Tibial nerve (tissue), 4 donors: ENCODE measurements at regions not wholly inside any gene's neighbourhood (a gene's known extent, or its start where the extent isn't known, plus 50 kb on each side); places are given as distances from the start of the nearest gene placed in this dataset.

Source experiments
- DNase-seq, 2 donors: peaks; one replicate each; pipeline ENCODE4 v3.0.0-alpha.2; 2019; ENCODE audit warnings: low spot score in 2 of 2
- H3K27ac ChIP-seq, 4 donors: fragments of 200-600 bp; sonication (generic) in 3 of 4; one replicate each; pipeline ENCODE4 v1.5.1; 2017 to 2019; ENCODE audit warnings: mild to moderate bottlenecking in 1 of 4
- H3K27me3 ChIP-seq, 2 donors: fragments of 200-600 bp; sonication (generic) in 1 of 2; one replicate each; pipeline versions ENCODE4 v1.5.1 to v1.6.0; 2017 to 2019
- H3K36me3 ChIP-seq, 3 donors: fragments of 200-600 bp; sonication (generic); one replicate each; pipeline ENCODE4 v1.5.1; 2018 to 2019
- H3K4me1 ChIP-seq, 4 donors: fragments of 200-600 bp; sonication (generic) in 3 of 4; one replicate each; pipeline ENCODE4 v1.5.1; 2017 to 2019
- H3K4me3 ChIP-seq, 4 donors: fragments of 200-600 bp; sonication (generic) in 3 of 4; one replicate each; pipeline ENCODE4 v1.5.1; 2017 to 2019; ENCODE audit warnings: mild to moderate bottlenecking in 1 of 4, moderate library complexity in 1 of 4
- H3K9me3 ChIP-seq, 4 donors: fragments of 200-600 bp; sonication (generic) in 3 of 4; one replicate each; pipeline ENCODE4 v1.5.1; 2017 to 2019
- EP300 ChIP-seq, 2 donors: sonication (generic); formaldehyde crosslinking; IDR thresholded peaks; one replicate each; pipeline ENCODE4 v1.6.1; 2017; ENCODE audit warnings: antibody characterized with exemption in 2 of 2, mild to moderate bottlenecking in 1 of 2
- POLR2A ChIP-seq, 2 donors: fragments of 450-650 bp; IDR thresholded peaks; one replicate each; pipeline ENCODE4 v1.6.1; 2017; ENCODE audit warnings: antibody characterized with exemption in 2 of 2, mild to moderate bottlenecking in 2 of 2, moderate library complexity in 2 of 2
- WGBS, 2 donors: methylation state at CpG; one replicate each; pipeline ENCODE4 v1.1.5; 2018; 5-methylcytosine and 5-hydroxymethylcytosine counted together
- TF ChIP-seq, protein P1 (sequence below), 5 experiments: fragments of 200-600 bp in 3 of 5; fragments of 450-650 bp in 2 of 5; sonication (generic) in 3 of 5; IDR thresholded peaks; one replicate each; pipeline ENCODE4 v1.5.1; 2016 to 2019; ENCODE audit warnings: antibody characterized with exemption in 5 of 5, mild to moderate bottlenecking in 3 of 5, moderate library complexity in 2 of 5

- no peak for DNase-seq
- TF ChIP-seq POLR2A (IDR thresholded peaks at IDR 0.05): no peak
- TF ChIP-seq, protein P1, sequence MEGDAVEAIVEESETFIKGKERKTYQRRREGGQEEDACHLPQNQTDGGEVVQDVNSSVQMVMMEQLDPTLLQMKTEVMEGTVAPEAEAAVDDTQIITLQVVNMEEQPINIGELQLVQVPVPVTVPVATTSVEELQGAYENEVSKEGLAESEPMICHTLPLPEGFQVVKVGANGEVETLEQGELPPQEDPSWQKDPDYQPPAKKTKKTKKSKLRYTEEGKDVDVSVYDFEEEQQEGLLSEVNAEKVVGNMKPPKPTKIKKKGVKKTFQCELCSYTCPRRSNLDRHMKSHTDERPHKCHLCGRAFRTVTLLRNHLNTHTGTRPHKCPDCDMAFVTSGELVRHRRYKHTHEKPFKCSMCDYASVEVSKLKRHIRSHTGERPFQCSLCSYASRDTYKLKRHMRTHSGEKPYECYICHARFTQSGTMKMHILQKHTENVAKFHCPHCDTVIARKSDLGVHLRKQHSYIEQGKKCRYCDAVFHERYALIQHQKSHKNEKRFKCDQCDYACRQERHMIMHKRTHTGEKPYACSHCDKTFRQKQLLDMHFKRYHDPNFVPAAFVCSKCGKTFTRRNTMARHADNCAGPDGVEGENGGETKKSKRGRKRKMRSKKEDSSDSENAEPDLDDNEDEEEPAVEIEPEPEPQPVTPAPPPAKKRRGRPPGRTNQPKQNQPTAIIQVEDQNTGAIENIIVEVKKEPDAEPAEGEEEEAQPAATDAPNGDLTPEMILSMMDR (IDR thresholded peaks at IDR 0.05): no peak
- no peak for TF ChIP-seq EP300 (IDR thresholded peaks at IDR 0.05)
- H3K4me1 ChIP-seq: no peaks in the 10 kb centered on the region
- H3K9me3 ChIP-seq: no peaks in the 10 kb centered on the region
- 91 to 94% methylated on average over 4 of the region's 4 CpGs for WGBS, 2 donors
- no peaks in the 10 kb centered on the region for H3K36me3 ChIP-seq
- no peak overlapping the region for H3K4me3 ChIP-seq
- no peak overlapping the region for H3K27ac ChIP-seq
- no peaks in the 10 kb centered on the region for H3K27me3 ChIP-seq
Observed at GRCh38 chr15:96073908-96074307, 256.6 kb upstream of the NR2F2 start.

GRCh38 chr15:96075895-96076294 lies 254.6 kb upstream of the NR2F2 start:
- no peak overlapping the region for H3K4me3 ChIP-seq
- no peaks in the 10 kb centered on the region for H3K27me3 ChIP-seq
- H3K36me3 ChIP-seq: no peaks in the 10 kb centered on the region
- TF ChIP-seq POLR2A (IDR thresholded peaks at IDR 0.05) (no peak), EP300 (IDR thresholded peaks at IDR 0.05) (no peak)
- TF ChIP-seq, protein P1 (IDR thresholded peaks at IDR 0.05): no peak
- H3K9me3 ChIP-seq: no peaks in the 10 kb centered on the region
- WGBS, 2 donors: 77 to 89% methylated on average over 2 of the region's 2 CpGs
- H3K4me1 ChIP-seq: no peaks in the 10 kb centered on the region
- H3K27ac ChIP-seq: no peak overlapping the region
- DNase-seq: no peak

GRCh38 chr15:96076350-96076749 lies 254.2 kb upstream of the NR2F2 start:
- Histone ChIP-seq H3K27ac (no peak overlapping the region), H3K27me3 (no peaks in the 10 kb centered on the region), H3K36me3 (no peaks in the 10 kb centered on the region), H3K9me3 (no peaks in the 10 kb centered on the region), H3K4me1 (no peaks in the 10 kb centered on the region), H3K4me3 (no peak overlapping the region)
- 91 to 92% methylated on average over 6 of the region's 6 CpGs for WGBS, 2 donors
- no peak for DNase-seq
- TF ChIP-seq POLR2A (IDR thresholded peaks at IDR 0.05) (no peak), EP300 (IDR thresholded peaks at IDR 0.05) (no peak)
- TF ChIP-seq, protein P1 (IDR thresholded peaks at IDR 0.05): no peak

- WGBS, 2 donors: 91 to 92% methylated on average over 4 of the region's 4 CpGs
- TF ChIP-seq, protein P1 (IDR thresholded peaks at IDR 0.05): no peak
- TF ChIP-seq POLR2A (IDR thresholded peaks at IDR 0.05): no peak
- no peak for TF ChIP-seq EP300 (IDR thresholded peaks at IDR 0.05)
- H3K27me3 ChIP-seq: no peaks in the 10 kb centered on the region
Observed at GRCh38 chr15:96079041-96079440, 251.5 kb upstream of the NR2F2 start.

DNA sequence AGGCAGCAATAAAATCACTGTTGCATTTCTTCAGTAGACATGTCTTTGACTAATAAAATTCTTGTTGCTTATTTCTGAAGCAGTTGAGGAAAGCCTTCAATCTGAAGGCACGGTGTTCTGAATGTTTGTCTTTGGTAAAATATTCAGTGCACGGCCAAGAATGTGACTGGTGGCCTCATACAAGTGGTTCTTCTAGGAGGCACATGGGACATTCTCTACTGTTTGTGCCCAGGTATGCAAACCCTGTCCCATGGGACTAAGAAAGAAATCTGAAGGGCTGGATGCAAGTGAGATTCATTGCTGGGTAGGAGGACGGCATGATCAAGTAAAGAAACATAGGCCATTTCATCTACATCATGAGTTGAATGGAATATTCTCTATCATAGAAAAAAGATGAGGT lies 250.6 kb upstream of the NR2F2 start:
- WGBS, 2 donors: 82 to 84% methylated on average over 3 of the region's 3 CpGs
- no peak for DNase-seq
- TF ChIP-seq, protein P1 (IDR thresholded peaks at IDR 0.05): no peak
- TF ChIP-seq EP300 (IDR thresholded peaks at IDR 0.05): no peak
- no peak for TF ChIP-seq POLR2A (IDR thresholded peaks at IDR 0.05)

More at GRCh38 chr15:96079041-96079440, 251.5 kb upstream of the NR2F2 start:
- Histone ChIP-seq H3K27ac (no peak overlapping the region), H3K9me3 (no peaks in the 10 kb centered on the region), H3K36me3 (peaks cover 0 to 12% (median 0%) of the 10 kb centered on the region in 3 donors), H3K4me3 (no peak overlapping the region), H3K4me1 (no peaks in the 10 kb centered on the region)
- DNase-seq: no peak

More for the DNA sequence above, 250.6 kb upstream of the NR2F2 start:
- H3K36me3 ChIP-seq: peaks cover 0 to 13% (median 0%) of the 10 kb centered on the region in 3 donors
- no peaks in the 10 kb centered on the region for H3K27me3 ChIP-seq
- H3K4me3 ChIP-seq: no peak overlapping the region
- H3K4me1 ChIP-seq: no peaks in the 10 kb centered on the region
- H3K9me3 ChIP-seq: no peaks in the 10 kb centered on the region
- no peak overlapping the region for H3K27ac ChIP-seq
